GM21390 (cell line): ENCODE measurements at regions not wholly inside any gene's neighbourhood (a gene's known extent, or its start where the extent isn't known, plus 50 kb on each side); places are given as distances from the start of the nearest gene placed in this dataset.

Source experiments
- ATAC-seq: cut with Tn5 transposase; IDR thresholded peaks from one replicate; pipeline ENCODE4 v1.9.1; 2021; ENCODE audit not compliant: unreplicated experiment

DNA sequence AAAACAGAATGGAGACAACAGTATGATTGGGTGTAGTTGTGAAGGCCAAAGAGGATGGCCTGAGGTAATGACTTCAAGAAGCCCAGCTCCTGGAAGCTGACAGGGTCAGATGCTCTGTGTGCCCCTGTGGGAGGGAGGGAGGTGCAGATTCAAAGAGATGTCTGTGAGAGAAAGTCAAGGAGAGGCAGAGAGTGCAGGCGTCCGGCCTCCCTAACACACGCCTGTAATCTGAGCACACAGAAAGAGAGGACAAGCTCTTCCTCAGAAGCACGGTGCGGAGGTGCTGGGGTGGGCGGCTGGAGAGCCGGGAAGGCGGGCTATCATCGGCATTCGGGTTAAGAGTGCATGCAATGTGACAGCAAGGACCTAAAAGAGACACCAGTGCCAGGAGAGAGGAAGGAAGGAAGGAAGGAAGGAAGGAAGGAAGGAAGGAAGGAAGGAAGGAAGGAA lies 238.2 kb upstream of the HES1 start:
- no peak for ATAC-seq

DNA sequence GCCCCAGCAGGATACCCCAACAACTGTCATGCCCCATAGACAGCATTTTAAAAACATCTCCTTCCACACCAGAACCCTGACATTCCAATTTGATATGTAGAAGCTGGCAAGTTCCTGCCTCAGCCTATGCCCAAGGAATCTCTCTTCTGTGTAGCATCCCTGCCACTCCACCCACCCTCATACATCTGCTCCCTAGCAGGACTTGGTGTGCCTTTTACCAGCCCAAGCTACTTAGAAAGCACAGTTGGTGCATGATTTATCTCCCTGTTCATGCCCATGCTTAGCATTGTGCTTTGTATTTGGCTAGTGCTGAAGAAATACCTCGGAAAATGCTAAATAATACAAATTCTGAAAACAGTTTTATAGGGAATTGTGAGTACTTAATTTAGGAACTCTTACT lies 236.9 kb upstream of the HES1 start:
- ATAC-seq = no peak

DNA sequence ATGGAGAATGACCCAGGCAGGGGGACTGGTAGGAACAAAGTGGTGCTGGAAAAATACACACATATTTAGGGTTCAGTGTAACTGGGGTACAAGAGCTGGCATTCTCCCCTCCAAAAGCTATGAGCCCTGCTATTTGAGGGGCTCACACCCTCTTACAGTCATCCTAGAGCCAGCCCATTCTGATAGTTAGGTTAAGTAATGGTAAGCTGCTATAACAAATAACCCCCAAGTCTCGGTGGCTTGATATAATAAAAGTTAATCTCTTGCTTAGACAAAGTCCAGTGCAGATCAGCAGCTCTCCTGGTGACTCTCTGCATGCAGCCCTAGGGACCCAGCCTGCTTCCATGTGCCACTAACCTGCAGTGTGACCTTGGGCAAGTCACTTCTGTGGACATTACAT lies 234.9 kb upstream of the HES1 start:
- ATAC-seq = no peak

DNA sequence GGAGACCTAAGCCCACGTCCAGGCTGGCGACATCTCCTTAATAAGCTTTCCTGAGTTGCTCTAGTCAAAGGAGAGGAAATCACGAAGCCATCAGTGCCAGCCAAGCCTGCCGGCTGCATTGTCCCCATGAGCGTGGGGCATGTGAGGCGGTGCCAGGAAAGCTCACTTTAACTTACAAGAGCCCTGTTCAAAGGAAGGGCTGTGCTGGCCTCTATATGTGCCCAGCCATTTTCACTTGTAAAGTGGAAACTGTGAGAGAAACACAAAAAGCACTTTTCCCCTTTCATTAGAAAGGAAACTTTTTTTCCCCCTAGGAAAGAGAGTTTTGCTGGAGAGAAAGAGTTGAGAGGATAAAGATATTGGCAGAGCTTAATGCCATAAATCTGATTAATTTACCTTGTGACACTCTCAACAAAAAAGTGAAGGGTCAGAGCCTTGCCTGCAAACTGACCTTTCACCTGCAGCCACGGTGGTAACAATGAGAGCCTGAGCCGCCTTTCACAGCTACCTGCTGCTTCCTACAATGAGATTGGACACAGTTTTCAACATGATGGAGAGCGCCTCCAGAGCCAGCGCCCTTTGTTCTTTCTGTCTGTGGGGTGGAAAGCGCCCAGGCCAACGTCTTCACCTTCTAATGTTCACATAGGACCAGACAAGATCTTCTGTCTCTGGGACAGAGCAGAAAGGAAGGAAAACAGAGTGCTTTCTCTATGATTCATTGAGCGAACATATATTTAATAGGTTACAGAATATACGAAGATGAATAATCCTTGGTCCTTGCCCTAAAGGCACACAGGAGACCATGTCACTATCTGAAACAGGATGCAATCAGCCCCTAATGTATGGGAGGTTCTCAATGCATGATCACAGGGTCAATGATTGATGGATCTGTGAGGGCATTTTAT lies 233.1 kb upstream of the HES1 start:
- no peak for ATAC-seq

GRCh38 chr3:193903512-193903817 lies 232.5 kb upstream of the HES1 start:
- no peak for ATAC-seq

DNA sequence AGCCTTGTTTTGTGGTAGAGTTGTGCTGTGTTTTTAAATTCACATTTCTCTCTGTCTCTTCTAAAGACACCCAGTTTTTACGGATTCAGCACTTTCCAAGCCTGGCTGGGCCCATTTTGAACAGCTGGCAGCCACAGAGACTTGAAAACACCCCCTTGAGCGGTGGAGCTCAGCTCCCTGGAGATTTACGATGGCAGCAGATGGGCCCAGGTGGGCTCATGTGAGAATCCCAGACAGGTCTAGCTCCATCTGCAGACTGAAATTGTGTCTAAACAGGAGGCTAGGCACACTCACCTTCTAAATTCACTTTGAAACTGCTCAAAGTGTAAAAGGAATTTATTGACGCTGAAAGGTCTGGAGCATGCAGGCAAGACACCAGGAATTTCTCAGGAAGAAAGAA lies 232.0 kb upstream of the HES1 start:
- ATAC-seq = no peak

DNA sequence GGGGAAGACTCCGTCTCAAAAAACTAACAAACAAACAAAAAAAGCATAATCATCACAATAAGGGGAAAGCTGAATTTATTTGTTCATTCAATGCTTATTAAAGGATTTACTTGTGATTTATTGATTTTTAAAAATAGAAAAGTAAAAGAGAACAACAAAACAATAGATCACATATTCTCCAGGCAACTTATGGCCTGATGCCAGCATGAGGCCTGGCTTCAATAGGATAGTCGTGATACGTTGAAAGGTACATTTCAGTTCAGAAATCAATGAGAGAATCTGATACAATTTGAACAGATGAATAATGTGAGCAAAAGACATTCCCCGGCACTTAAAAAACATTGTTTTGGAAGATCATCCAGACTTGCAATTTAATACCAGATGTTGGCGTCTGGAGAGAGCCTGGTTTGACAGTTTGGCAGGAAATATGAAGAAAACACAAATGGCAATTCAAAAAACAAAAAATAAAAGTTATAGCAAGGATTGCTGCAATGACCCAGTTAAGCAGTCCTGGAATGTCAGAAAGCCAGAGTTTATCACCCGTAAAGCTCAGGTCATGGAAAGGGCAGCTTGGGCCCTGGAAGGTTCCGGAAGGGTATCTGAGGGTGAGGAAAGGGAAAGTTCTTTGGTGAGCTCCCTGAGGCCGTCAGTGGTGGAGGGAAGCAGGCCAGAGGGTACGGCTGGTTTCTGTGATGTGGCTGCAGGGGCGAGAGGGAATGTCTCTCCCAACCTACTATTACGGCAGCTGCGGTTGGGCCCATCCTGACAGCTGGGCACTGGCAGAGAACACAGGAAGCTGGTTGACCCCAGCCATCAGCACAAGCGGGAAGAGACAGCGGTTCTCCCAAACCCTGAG lies 230.2 kb upstream of the HES1 start:
- ATAC-seq = no peak

DNA sequence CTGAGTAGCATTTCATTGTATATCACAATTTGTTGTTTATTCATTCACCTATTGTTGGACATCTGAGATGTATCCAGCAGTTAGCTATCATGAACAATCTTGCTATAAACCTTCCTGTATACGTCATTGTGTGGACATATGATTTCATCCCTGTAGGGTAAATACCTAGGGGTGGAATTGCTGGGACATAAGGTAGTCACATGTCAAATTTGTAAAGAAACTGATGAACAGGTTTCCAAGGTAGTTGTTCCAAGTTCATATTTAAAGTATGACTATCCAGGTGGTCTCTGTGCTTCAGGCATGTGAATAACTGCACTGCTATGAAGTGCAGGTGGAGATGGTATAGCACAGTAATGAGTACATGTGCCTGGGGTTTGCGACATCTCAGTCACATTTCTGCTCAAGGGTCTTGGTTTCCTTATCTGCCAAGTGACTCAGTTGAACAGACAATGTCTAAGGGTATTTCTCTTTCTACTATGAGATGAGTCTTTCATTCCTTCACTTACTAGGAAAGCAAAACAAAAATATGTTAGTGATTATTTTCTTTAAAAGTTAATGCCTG lies 229.0 kb upstream of the HES1 start:
- ATAC-seq = no peak

- no peak for ATAC-seq
Observed at GRCh38 chr3:193908181-193908744, 227.7 kb upstream of the HES1 start.

DNA sequence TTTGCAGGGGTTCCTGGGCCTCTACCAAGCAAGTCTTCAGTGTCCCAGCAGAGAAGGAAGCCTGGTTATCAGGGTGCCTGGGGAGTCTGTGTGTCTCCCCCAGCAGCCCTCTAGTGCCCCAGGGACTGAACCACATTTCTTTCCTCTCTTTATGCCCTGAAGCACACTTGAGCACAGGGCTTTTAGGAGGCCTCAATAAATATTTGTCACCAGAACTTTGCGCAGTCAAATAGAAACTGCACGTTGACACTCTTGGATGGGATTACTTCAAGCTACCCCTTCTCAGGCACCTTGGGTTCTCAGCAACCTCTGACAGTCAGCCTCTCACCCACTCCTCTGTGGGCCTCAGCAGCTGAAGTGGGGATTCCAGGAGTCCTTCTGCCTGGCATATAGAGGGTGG lies 226.6 kb upstream of the HES1 start:
- peak; percentile 82 for ATAC-seq

GRCh38 chr3:193910310-193910709 lies 225.6 kb upstream of the HES1 start:
- no peak for ATAC-seq

- ATAC-seq = no peak
Observed at GRCh38 chr3:193910886-193911738, 224.8 kb upstream of the HES1 start.

DNA sequence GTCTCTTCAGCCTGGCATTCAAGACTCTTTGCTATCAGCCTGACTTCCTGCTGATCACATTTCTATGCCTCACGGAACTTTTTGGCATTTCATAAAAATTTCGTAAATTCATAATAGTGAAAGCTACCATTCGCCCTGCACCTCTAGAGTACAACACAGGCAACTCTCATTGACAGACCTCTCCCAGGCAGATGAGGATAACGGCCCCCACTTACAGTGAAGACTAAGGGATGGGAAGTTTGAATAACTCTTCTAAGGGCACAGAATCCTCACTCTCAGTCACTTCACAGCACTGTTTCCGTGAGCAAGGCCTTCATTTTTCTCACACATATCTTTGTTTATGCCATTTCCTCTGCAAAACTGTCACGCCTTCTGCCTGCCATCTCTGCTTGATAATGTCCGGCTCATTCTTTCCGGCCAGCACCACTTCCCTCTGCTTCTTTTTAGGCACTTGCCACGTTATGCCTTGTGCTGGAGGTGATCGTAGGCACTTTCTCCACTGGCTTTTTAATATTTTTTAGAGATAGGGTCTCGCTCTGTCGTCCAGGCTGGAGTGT lies 224.1 kb upstream of the HES1 start:
- ATAC-seq = no peak

DNA sequence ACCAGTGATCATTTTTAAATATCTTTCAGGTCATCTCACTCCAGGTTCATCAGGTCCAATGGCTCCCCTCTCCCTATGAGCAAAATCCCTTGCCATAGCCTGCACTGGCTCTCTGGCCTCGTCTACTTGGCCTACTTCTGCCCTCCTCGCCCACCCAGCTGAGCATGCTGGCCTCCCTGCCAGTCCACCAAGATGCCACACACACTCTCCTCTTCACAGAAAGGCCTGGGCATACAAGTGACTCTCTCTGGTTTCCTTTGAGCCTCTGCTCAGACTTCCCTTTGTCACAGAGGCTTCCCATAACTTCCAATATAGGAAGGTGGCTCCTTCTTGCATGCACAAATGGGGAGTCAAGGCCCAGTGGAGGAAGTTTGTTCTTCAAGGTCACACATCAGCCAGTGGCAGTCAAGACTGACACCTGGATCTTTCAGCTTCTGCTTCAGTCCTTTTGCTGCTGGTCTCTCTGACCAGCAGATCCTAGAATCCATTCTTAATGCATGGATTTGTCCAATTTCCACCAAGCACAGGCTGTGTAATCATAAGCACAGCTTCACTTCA lies 223.2 kb upstream of the HES1 start:
- ATAC-seq = no peak

DNA sequence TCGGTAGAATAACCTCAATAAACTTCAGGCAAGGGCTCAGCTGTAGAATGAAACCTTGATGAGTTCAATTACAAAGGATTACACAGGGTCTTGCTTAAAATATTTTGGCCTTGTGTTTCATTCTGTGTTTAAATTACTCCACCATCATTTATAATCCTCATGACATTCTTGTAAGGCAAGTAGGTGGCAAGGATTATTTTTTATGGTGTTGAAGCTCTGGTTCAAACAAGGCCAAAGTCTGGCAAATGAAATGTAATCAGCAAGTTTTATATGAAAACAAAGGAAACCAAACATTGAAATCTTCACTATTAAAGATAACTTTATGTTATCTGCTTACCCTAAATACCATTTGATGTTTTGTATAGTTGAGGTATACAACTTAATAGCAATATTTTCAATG lies 221.3 kb upstream of the HES1 start:
- ATAC-seq = no peak

- ATAC-seq = no peak
Observed at GRCh38 chr3:193915099-193915498, 220.8 kb upstream of the HES1 start.

GRCh38 chr3:193915613-193916012 lies 220.3 kb upstream of the HES1 start:
- no peak for ATAC-seq

GRCh38 chr3:193917158-193917557 lies 218.8 kb upstream of the HES1 start:
- ATAC-seq = no peak

DNA sequence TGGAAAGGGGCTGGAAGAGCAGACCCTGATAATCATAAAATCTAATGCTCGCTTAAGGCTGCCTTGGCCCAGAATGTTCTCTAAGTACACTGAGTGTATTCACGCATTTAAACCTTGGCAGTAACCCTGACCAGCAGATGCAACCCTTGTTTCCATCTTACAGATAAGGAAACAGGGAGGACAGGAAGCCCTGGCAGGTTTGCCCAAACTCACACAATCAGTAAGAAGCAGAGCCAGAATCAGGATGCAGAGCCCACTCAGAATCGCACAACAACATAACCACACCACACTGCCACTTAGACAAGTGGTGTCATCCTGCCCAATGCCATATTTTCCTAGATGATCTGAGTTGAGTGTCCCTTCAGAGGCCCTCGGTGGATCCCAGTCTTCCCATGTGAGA lies 214.5 kb upstream of the HES1 start:
- no peak for ATAC-seq
